Upper lobe of left lung (tissue), 4 donors: ENCODE measurements at regions not wholly inside any gene's neighbourhood (a gene's known extent, or its start where the extent isn't known, plus 50 kb on each side); places are given as distances from the start of the nearest gene placed in this dataset.

Experiments used
- CTCF ChIP-seq, 6 experiments: fragments of 450-650 bp in 4 of 6; fragments of 200-600 bp in 2 of 6; sonication (generic) in 2 of 6; IDR thresholded peaks; one replicate each; pipeline ENCODE4 v1.5.1; 2016 to 2019; ENCODE audit warnings: antibody characterized with exemption in 6 of 6
- EP300 ChIP-seq, 4 donors: sonication (generic); formaldehyde crosslinking; IDR thresholded peaks; one replicate each; pipeline ENCODE4 v1.5.1; 2017; ENCODE audit warnings: antibody characterized with exemption in 4 of 4, control low read depth in 2 of 4
- POLR2A ChIP-seq, 4 donors: fragments of 450-650 bp; IDR thresholded peaks; one replicate each; pipeline ENCODE4 v1.5.1; 2016 to 2017; ENCODE audit warnings: antibody characterized with exemption in 4 of 4, mild to moderate bottlenecking in 2 of 4

GRCh38 chr4:156581282-156582063 is 390.1 kb downstream of the PDGFC start:
- TF ChIP-seq EP300 (IDR thresholded peaks at IDR 0.05): no peak
- TF ChIP-seq POLR2A (IDR thresholded peaks at IDR 0.05): no peak
- TF ChIP-seq CTCF (IDR thresholded peaks at IDR 0.05): no peak
